ENCODE measurements at regions not wholly inside any gene's neighbourhood (a gene's known extent, or its start where the extent isn't known, plus 50 kb on each side); places are given as distances from the start of the nearest gene placed in this dataset.

- no peak for DNase-seq
Observed at GRCh38 chr15:70210076-70210475, 112.4 kb upstream of the TLE3 start.

- no peak for DNase-seq
Observed at GRCh38 chr15:70209499-70209898, 111.8 kb upstream of the TLE3 start.

GRCh38 chr15:70208332-70208731 is 110.6 kb upstream of the TLE3 start:
- DNase-seq, result no peak

GRCh38 chr15:70206668-70207067 is 109.0 kb upstream of the TLE3 start:
- no peak for DNase-seq

GRCh38 chr15:70204652-70205051 is 106.9 kb upstream of the TLE3 start:
- DNase-seq, result no peak

DNA sequence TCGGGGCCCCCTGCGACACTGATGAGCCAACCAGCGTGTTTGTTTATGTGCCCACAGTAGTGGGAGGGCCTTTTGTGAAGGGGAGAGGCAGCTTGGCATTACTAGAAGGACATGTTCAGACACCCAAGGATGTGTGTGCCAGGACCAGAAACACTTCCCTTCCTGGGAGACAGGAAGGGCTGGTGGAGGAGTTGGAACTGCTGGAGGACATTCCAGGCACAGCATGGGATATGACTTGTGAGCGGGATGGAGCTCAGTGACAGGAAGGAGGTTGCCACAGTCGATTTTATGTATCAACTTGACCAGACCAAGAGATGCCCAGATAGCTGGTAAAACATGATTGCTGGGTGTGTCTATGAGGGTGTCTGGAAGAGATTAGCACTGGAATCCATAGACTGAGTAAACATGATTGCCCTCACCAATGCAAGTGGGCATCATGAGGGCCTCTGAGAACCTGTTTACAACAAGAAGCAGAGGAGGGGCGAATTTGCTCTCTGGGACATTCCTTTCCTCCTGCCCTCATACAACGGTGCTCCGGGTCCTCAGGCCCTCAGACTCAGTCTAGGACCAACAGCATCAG is 106.4 kb upstream of the TLE3 start:
- DNase-seq, result no peak

DNA sequence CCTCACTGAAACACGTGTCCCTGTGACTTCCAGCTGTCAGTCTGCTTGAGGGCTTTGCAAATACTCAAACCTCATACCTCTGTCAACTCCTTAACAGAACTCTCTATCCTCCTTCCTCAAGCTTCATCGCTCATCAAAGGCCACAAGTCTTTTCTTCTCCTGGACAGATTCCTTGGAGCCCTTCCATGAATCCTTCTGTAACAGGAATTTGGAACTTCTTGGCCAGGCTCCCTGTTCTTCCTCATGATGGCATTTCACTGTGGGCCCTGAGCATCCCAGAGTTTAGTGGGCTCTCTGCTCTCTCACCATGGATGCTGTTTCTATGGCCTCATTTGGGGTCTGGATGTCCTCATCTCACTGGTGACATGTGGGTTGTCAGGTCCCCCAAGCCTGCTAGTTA is 105.0 kb upstream of the TLE3 start:
- DNase-seq, result no peak

DNA sequence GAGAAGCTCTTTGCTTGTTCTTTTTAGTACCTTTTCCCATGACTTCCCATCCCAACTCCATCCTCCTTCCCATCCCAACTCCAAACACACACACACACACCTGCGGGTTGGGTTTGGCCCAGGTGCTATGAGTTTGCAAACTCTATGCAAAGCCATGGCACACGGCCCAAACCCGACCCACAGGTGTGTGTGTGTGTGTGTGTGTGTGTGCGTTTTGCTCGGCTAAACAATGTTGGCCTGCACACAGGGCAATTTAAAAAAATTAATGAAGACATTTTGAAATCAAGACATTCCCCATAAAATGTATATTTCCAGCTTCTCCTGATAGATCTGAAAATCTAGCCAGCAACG is 103.7 kb upstream of the TLE3 start:
- DNase-seq, result no peak

DNA sequence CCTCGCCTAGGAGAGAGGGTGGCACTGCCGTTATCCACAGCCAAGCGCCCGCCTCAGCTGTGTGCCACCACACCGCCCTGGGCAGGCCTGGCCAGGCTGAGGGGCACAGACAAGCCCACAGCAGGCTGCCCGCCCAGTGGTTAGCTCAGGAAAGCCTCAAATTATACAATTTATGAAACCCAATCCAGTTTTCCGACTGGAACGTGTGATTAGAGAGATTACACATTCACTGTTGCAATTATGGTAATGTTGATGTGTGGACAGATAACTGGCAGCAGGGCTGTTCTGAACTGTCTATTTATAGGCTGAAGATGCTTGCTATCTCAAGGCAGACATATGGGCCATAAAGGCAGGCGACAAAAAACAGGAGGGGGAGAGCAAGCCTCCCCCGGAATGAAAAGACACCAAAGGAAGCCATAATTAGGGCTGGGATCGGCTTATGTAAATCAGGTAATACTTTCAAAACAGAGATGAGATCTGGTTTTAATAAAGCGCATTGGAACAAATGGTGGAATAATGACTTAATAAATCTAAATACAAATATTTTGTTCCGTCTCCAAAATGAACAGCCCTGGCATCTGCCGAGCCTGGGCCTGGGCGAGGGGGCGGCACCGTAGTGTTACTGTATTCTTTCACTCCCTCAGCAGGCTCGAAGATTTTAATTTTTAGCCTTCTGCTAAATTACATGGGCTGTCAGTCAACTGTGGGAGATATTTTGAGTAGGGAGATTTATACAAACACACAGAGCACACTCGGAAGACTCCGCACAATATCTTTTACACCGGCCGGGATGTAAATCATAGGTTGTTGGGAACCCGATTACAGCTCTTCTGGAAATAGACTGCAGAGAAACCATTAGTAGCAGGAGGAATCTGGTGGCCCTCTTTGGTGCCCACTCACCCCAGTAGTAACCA is 103.1 kb upstream of the TLE3 start:
- no peak for DNase-seq

GRCh38 chr15:70199540-70200410 is 102.1 kb upstream of the TLE3 start:
- no peak for DNase-seq

DNA sequence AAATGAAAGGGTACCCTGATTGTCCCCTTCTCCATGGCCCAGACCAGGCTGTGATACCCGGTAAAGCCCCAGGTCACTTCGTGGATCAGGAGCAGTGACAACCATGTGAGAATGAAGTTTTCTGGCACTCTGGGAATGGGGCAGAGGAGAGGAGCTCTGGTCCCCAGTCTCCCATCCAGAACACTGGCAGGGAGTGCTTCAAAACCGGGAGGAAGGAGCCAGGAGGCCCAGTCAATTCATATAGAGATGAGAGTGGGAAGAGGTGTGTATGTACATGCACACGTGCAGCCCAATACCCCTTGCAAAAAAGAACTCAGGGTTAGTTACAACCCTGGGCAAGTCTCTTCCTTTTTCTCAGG is 101.4 kb upstream of the TLE3 start:
- DNase-seq, result no peak

- DNase-seq, result no peak
Observed at GRCh38 chr15:70198441-70199123, 100.9 kb upstream of the TLE3 start.

GRCh38 chr15:70197945-70198361 is 100.2 kb upstream of the TLE3 start:
- DNase-seq, result no peak

DNA sequence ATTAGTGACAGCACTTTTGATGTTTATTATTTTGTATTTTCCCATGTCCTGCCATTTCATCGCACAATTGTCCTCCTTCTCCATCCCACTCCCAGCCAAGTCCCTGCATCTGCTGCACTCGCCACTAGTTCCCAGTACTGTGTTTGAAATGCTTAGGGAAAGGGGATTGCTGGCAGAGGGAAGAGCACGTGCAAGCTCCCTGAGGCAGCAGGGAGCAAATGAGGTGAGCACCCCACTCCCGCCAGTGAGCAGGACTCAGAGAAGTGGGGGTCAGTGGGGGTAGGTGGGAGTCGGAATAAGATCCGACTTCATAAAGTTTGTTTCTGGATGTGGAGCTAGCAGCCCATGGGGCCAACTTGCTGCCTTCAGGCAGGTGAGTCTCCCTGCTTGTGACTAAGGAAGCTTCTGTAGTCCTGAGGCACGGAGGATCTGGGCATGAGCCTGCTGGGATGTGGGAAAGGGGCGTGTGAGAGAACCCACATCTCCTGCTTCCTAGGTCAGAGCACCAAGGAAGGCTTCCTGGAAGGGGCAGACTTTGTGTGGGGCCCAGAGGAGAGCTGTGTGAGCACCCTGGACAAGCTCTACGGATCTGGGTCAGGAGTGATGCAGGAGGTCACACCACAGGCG is 99.7 kb upstream of the TLE3 start:
- no peak for DNase-seq

DNA sequence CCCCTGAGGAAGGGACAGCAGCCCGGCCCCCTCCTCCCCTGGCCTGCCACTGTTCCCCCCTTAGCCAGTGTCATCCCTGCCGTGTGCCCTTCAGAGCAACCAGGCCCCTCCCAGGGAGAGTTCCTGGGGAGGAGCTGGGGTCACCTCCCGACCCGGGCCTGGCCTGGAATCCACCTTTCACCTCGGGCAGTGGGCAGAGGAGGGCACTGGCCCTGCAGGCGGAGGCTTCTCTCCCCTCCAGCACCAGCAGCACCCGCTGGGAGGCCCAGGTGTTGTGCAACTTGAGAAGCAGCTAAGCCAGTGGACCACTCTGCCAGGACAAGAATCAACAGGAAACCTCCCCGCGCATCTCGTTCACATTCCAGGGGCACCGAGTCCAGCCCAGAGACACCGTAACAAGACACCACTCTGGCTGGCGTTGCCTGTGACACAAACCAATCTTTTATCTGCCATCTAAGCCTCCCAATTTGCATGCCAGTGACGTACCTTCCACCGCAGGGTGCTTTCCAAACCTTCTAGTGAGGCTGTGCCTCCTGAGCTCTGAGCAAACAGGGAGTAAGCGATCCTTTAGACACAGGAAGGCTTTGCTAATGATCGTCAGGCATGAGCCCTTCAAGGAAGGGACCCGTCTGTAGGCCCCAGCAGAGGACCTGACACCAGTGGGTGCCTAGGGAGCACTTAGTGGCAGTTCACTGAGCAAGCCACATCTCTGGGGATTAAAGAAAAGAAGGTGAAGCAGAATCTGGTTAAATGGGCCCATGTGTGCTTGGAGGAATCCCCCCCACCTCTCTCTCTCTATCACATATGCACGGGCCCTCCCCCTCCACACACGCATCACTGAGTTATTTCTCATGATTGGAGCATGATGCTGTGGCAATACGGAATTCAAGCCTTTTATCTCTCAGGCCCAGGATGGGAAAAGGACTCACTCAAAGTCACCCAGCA is 98.9 kb upstream of the TLE3 start:
- DNase-seq, result peak; percentile 59

DNA sequence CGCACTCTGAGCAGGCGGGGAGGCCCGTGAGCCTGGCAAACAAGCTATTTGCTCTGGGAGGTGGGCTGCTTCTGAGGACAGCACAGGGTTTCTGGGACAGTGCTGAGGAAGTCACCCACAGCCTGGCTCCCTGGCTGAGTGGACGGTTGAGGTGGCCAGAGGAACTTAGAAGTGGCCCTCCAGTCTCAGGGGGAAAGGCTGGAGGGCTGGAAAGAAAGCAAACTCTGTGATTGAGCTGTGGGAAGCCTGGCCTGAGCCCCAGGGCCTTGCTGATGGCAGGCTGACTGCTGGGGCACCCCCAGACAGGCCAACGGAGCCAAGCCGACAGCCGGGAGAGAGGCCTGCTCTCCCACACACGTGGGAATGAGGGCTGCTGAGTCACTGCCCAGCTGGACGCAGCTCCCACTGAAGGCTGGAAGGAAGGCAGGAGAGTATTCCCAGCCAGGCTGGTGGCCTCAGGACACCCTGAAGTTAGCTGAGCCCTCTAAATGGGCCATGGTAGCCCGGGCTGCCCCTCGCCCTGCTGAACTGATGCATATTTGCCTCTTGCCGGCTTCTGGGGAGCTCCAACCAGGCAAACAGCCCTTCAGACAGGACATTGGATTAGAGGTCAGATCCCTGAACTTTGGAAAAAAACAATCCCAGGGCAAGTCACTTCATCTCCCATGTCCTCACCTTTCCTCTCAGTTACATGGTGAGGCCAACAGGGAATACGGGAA is 98.0 kb upstream of the TLE3 start:
- no peak for DNase-seq

- DNase-seq, result no peak
Observed at GRCh38 chr15:70195171-70195570, 97.5 kb upstream of the TLE3 start.

- no peak for DNase-seq
Observed at GRCh38 chr15:70194266-70194665, 96.5 kb upstream of the TLE3 start.

DNA sequence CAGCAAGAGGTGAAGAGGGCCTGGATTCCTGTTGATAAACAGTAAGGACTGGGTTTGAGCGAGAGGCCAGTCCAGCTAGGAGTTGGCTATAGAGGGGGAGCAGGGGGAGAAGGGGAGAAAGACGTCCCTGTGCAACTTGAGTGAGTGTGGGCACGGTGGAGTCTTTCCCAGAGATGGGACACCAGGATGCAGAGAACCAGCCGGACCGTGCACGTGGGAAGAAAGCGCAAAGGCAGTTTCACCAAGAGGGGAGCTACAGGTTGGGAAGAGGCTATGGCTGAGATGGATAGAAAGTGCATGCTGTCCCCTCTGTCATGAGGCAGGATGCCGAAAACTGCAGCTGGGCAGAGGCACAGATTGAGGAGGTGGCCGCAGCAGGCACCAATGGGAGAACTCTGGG is 96.0 kb upstream of the TLE3 start:
- no peak for DNase-seq

GRCh38 chr15:70192490-70192889 is 94.8 kb upstream of the TLE3 start:
- DNase-seq, result no peak

- DNase-seq, result no peak
Observed at GRCh38 chr15:70192041-70192440, 94.3 kb upstream of the TLE3 start.

All from CD4-positive, alpha-beta T cell treated with Interferon gamma for 1 hour (primary cell).